LNCAP (cell line): ENCODE measurements at regions not wholly inside any gene's neighbourhood (a gene's known extent, or its start where the extent isn't known, plus 50 kb on each side); places are given as distances from the start of the nearest gene placed in this dataset.

Experiments
- CTCF ChIP-seq: fragments of 450-650 bp; IDR thresholded peaks from 2 replicates; pipeline ENCODE4 v1.5.1; 2017; ENCODE audit warnings: mild to moderate bottlenecking

- no peak for TF ChIP-seq CTCF
These were observed 127.8 kb upstream of the IGSF21 start for GRCh38 chr1:17979815-17980214.

GRCh38 chr1:17982197-17982596, 125.4 kb upstream of the IGSF21 start:
- no peak for TF ChIP-seq CTCF

GRCh38 chr1:17984583-17984982, 123.0 kb upstream of the IGSF21 start:
- TF ChIP-seq CTCF = peak; percentile 54

- TF ChIP-seq CTCF = no peak
These were observed 121.4 kb upstream of the IGSF21 start for GRCh38 chr1:17986156-17986555.

GRCh38 chr1:17990401-17990800, 117.2 kb upstream of the IGSF21 start:
- no peak for TF ChIP-seq CTCF

GRCh38 chr1:17991996-17992395, 115.6 kb upstream of the IGSF21 start:
- no peak for TF ChIP-seq CTCF

- no peak for TF ChIP-seq CTCF
These were observed 114.8 kb upstream of the IGSF21 start for GRCh38 chr1:17992800-17993199.

GRCh38 chr1:17994046-17994445, 113.6 kb upstream of the IGSF21 start:
- no peak for TF ChIP-seq CTCF
